GM21390 (cell line): ENCODE measurements at regions not wholly inside any gene's neighbourhood (a gene's known extent, or its start where the extent isn't known, plus 50 kb on each side); places are given as distances from the start of the nearest gene placed in this dataset.

ENCODE experiments used
- ATAC-seq: cut with Tn5 transposase; IDR thresholded peaks from one replicate; pipeline ENCODE4 v1.9.1; 2021; ENCODE audit not compliant: unreplicated experiment

DNA sequence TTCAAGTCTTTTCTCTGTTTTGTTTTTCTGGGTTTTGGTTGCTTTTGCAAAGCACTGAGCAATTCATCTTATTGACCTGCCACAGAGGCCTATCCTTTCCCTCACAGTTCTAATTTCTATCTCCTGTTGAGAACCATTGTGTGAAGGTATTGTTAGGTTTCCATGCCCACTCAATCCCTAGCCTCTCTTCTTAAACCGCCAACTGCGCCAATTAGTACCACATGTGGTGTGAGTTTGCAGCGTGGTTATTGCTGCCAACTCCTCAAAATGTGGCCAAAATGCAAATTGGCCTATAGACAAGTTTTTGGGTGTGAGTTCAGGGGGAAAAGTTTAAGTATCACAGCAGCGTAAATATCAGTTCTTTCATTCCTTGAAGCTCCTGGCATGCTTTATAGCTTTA, 232.6 kb downstream of the FLRT2 start:
- no peak for ATAC-seq

DNA sequence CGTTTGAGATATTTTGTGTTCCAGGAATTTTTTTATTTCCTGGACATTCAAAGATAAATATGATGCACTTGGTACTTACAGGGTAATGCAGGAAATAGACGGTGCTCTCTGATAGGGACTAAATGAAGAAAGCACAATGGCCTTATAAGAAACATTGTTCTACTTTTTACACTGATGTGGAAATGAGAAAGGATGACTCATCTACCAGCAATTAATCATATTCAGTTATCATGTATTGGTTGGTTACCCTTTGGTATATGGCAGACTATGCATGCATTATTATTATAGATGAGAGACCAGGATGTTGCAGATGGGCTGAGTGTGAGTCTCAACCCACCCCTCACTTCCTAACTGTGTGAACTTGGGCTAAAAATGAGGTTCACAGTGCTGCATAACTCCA, 222.2 kb downstream of the FLRT2 start:
- no peak for ATAC-seq

DNA sequence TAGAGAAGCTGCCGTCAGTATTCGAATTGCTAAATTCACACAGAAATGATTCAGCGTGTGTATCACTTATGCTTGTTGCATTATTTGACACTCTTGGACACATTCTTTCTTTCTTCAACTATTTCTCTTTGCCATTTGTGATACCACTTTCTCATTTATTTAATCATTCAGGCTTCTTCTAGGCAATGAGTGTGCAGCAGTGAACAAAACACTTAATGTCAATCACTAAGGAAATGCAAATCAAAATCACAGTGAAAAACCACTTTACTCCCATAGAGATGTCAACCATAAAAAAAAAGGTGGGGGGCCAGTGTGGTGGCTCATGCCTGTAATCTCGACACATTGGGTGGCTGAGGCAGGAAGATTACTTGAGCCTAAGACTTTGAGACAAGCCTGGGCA, 214.6 kb downstream of the FLRT2 start:
- no peak for ATAC-seq

DNA sequence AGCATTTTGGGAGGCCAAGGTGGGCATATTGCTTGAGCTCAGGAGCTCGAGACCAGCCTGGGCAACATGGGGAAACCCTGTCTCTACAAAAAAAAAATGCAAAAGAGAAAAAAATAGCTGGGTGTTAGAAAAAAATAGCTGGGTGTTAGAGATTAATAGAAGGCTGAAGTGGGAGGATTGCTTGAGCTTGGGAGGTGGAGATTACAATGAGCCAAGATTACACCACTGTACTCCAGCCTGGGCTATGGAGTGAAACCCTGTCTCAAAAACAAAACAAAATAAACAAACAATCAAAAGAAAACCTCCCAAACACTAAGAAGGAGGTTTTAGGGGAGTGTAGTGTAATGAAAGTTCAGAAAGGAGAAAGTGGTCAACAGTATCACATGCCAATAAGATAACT, 202.1 kb downstream of the FLRT2 start:
- no peak for ATAC-seq

DNA sequence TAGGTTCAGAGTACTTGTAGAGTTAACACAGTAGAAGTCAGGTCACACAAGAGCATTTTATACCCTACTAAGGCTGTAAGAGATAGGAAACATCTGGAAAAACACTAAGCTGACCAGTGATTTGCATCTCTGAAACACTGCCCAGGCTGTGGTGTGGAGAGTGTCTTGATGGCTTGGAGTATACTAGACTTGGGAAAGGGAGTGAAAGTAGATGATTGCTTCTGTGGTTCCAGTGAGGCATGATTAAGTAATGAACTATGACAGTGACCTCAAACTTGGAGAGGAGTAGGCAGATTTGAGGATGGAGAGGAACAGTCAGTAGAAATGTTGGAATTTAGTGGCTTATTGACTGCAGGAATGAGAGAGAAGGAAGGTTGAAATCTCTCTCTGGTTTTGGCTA, 201.2 kb downstream of the FLRT2 start:
- no peak for ATAC-seq

DNA sequence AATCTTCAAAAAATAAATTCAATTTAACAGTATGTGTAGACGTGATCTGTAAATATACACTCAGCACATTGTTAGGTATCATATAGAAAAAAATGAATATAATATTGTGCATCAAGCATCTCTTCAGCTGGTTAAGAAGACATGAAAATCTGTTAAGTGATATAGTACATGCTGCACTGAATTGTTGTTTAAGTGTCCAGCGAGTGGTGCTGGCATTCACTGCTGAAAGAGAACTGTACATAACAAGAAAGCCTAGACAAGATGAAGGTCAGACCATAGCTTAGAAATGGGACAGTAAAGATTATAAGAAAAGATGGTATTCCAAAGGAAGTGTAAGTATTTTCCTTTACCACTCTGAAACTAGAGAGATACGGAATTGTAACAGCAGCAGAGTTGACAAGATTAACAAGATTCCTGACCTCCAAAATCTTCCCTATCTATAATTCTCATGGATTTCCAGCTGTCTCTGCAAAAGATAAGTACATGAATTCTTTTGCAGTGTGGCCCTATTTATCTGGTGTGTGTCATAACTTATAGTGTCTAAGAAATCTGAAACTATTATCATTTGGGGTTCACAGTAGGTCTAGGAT, 198.6 kb downstream of the FLRT2 start:
- no peak for ATAC-seq

DNA sequence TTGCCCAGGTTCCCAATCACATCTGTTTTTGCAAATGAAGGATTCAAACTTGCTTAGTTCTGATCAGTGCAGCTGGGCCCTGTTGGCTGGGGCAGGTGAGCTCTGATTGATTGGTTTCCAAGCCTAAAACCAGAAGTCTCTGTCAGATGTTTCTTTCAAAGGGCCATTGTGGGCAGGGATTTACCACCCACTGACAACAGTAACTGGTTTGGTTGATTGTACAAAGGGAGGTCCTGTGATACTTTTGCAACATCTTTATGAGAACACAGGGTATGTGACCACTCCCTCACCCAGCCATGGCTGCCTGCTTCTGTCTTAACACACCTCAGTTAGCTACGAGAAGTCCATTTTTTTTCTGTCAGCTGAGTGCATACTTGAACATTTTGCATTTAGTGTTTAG, 184.1 kb downstream of the FLRT2 start:
- ATAC-seq: no peak

DNA sequence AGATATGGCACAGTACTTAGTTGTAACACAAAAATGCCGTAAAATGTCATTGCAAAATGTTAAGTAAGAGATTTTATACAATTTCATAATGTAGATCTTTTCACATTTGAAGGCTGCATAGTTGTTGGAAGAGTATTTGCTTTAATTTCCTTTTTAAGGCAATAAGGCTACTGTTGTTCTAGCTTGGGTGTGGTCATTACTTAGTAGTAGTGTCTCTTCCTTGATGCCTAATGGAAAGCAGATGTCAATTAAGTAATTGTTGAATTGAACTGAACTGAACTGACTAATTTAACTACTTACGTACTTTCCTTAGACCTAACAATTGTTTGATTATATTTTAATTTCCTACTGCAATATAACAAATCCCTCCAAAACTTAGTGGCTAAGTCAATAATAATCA, 181.7 kb downstream of the FLRT2 start:
- ATAC-seq: no peak
